HEK293 (cell line): ENCODE measurements at regions not wholly inside any gene's neighbourhood (a gene's known extent, or its start where the extent isn't known, plus 50 kb on each side); places are given as distances from the start of the nearest gene placed in this dataset.

ENCODE experiments used
- CTCF ChIA-PET: fragments of 350-600 bp; formaldehyde crosslinking; extraction: SDS; loops from one replicate; lab custom pipeline; 2021; ENCODE audit warnings: antibody characterized with exemption; lab: Yijun Ruan, JAX
- POLR2A ChIA-PET: fragments of 300-600 bp; formaldehyde crosslinking; extraction: SDS; loops from one replicate; lab custom pipeline; 2020; ENCODE audit warnings: antibody characterized with exemption, inconsistent platforms; lab: Yijun Ruan, JAX
- H3K27ac ChIP-seq: fragments of 200-500 bp; sonication (Bioruptor generic); 2 replicates; pipeline ENCODE4 v1.5.1; 2014; ENCODE audit warnings: low read depth, low read length, control low read depth, inconsistent platforms; ENCODE audit errors: extremely low read depth
- H3K36me3 ChIP-seq, 2 experiments: fragments of 200-500 bp in 1 of 2; sonication (Bioruptor generic) in 1 of 2; 1 replicate in 1 of 2; 2 replicates in 1 of 2; pipeline ENCODE4 v1.5.1; 2014 to 2017; ENCODE audit warnings: inconsistent platforms in 2 of 2, low read length in 2 of 2; ENCODE audit not compliant: control insufficient read depth in 2 of 2, insufficient read depth in 1 of 2
- H3K4me1 ChIP-seq: fragments of 200-500 bp; sonication (Bioruptor generic); 2 replicates; pipeline ENCODE4 v1.5.1; 2014; ENCODE audit warnings: mild to moderate bottlenecking, low read length, inconsistent platforms; ENCODE audit not compliant: control insufficient read depth, insufficient read depth
- H3K4me3 ChIP-seq: 2 replicates; pipeline ENCODE4 v1.5.1; 2011; ENCODE audit warnings: low read depth, mild to moderate bottlenecking, control low read depth, low read length, moderate library complexity
- H3K9me3 ChIP-seq: fragments of 200-500 bp; sonication (Bioruptor generic); 2 replicates; pipeline ENCODE4 v1.5.1; 2014; ENCODE audit warnings: low read depth, low read length, inconsistent platforms; ENCODE audit not compliant: control insufficient read depth, insufficient read depth
- BCL6B ChIP-seq: fragments of 450-650 bp; formaldehyde crosslinking; IDR thresholded peaks from 2 replicates; pipeline ENCODE4 v1.5.1; 2017; ENCODE audit warnings: missing biosample characterization, missing genetic modification characterization
- HOXA7 ChIP-seq: sonication (generic); formaldehyde crosslinking; IDR thresholded peaks from 2 replicates; pipeline ENCODE4 v1.8.1; 2022; ENCODE audit warnings: missing genetic modification reagents, borderline replicate concordance
- KLF10 ChIP-seq: fragments of 450-650 bp; IDR thresholded peaks from 2 replicates; pipeline ENCODE4 v1.5.1; 2018; ENCODE audit warnings: missing biosample characterization, mild to moderate bottlenecking, missing genetic modification characterization
- YY1 ChIP-seq: fragments of 450-650 bp; formaldehyde crosslinking; IDR thresholded peaks from 2 replicates; pipeline ENCODE4 v1.5.1; 2018; ENCODE audit warnings: missing biosample characterization, missing genetic modification characterization
- ZBTB1 ChIP-seq: fragments of 450-650 bp; formaldehyde crosslinking; IDR thresholded peaks from 2 replicates; pipeline ENCODE4 v1.5.1; 2016; ENCODE audit warnings: missing biosample characterization, missing genetic modification characterization
- ZBTB8A ChIP-seq: fragments of 450-650 bp; formaldehyde crosslinking; IDR thresholded peaks from 2 replicates; pipeline ENCODE4 v1.5.1; 2016; ENCODE audit warnings: missing biosample characterization, missing genetic modification characterization
- ZNF132 ChIP-seq: fragments of 450-650 bp; formaldehyde crosslinking; IDR thresholded peaks from 2 replicates; pipeline ENCODE4 v1.5.1; 2017; ENCODE audit warnings: missing biosample characterization, missing genetic modification characterization, borderline replicate concordance
- ZNF26 ChIP-seq: fragments of 450-650 bp; formaldehyde crosslinking; IDR thresholded peaks from 2 replicates; pipeline ENCODE4 v1.5.1; 2016; ENCODE audit warnings: missing biosample characterization, missing genetic modification characterization
- ZNF354C ChIP-seq: fragments of 450-650 bp; formaldehyde crosslinking; IDR thresholded peaks from 2 replicates; pipeline ENCODE4 v1.5.1; 2016; ENCODE audit warnings: missing biosample characterization, missing genetic modification characterization, low read depth, borderline replicate concordance
- ZNF747 ChIP-seq: fragments of 450-650 bp; formaldehyde crosslinking; IDR thresholded peaks from 2 replicates; pipeline ENCODE4 v1.5.1; 2016; ENCODE audit warnings: missing biosample characterization, missing genetic modification characterization
- ZNF776 ChIP-seq: fragments of 450-650 bp; formaldehyde crosslinking; IDR thresholded peaks from 2 replicates; pipeline ENCODE4 v1.5.0; 2017; ENCODE audit warnings: missing biosample characterization, missing genetic modification characterization, borderline replicate concordance
- ZNF791 ChIP-seq: fragments of 450-650 bp; formaldehyde crosslinking; IDR thresholded peaks from 2 replicates; pipeline ENCODE4 v1.5.1; 2016; ENCODE audit warnings: missing biosample characterization, missing genetic modification characterization
- ZSCAN30 ChIP-seq: fragments of 450-650 bp; IDR thresholded peaks from 2 replicates; pipeline ENCODE4 v1.5.1; 2018; ENCODE audit warnings: missing biosample characterization, mild to moderate bottlenecking, missing genetic modification characterization, moderate library complexity
- TF ChIP-seq, protein P1 (sequence below): fragments of 450-650 bp; formaldehyde crosslinking; IDR thresholded peaks from 2 replicates; pipeline ENCODE4 v1.5.1; 2017; ENCODE audit warnings: missing biosample characterization, missing genetic modification characterization
- TF ChIP-seq, protein P2 (sequence below): fragments of 450-650 bp; formaldehyde crosslinking; IDR thresholded peaks from 2 replicates; pipeline ENCODE4 v1.5.1; 2016; ENCODE audit warnings: missing biosample characterization, missing genetic modification characterization
- TF ChIP-seq, protein P3 (sequence below): fragments of 450-650 bp; formaldehyde crosslinking; conservative IDR thresholded peaks from 2 replicates; pipeline ENCODE4 v1.5.1; 2016; ENCODE audit warnings: low read depth, missing biosample characterization, missing genetic modification characterization

DNA sequence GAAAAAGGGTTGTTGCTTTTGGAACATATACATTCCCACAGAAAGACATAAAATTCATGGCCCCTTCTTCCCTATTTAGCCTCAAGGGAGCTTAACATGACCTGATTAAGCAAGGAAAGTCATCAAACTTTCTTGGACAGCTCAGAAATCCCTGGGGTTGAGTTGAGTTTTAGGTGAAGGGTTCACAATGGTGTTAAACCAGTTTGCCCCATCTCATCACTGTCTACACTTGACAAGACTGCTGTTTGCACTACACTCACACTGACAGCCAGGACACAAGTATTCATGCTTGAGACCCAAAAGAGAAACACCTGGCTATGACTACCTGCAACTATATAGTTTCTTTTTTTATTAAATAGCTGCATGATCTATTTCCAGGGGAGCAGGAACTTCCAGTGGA, 209.8 kb upstream of the TMEM45B start (continued):
- TF ChIP-seq ZBTB8A = no peak
- TF ChIP-seq, protein P1, sequence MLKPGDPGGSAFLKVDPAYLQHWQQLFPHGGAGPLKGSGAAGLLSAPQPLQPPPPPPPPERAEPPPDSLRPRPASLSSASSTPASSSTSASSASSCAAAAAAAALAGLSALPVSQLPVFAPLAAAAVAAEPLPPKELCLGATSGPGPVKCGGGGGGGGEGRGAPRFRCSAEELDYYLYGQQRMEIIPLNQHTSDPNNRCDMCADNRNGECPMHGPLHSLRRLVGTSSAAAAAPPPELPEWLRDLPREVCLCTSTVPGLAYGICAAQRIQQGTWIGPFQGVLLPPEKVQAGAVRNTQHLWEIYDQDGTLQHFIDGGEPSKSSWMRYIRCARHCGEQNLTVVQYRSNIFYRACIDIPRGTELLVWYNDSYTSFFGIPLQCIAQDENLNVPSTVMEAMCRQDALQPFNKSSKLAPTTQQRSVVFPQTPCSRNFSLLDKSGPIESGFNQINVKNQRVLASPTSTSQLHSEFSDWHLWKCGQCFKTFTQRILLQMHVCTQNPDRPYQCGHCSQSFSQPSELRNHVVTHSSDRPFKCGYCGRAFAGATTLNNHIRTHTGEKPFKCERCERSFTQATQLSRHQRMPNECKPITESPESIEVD (tag by site-specific recombination) = no peak
- TF ChIP-seq ZNF747 (tag by site-specific recombination) = no peak
- no peak for TF ChIP-seq BCL6B (tag by site-specific recombination)
- no peak for TF ChIP-seq HOXA7 (CRISPR knock-in tag)
- no peak for TF ChIP-seq ZNF791
- no peak for TF ChIP-seq ZSCAN30 (tag by site-specific recombination)
- TF ChIP-seq KLF10 (tag by site-specific recombination) = no peak
- TF ChIP-seq ZNF354C (tag by site-specific recombination) = no peak
- TF ChIP-seq, protein P2, sequence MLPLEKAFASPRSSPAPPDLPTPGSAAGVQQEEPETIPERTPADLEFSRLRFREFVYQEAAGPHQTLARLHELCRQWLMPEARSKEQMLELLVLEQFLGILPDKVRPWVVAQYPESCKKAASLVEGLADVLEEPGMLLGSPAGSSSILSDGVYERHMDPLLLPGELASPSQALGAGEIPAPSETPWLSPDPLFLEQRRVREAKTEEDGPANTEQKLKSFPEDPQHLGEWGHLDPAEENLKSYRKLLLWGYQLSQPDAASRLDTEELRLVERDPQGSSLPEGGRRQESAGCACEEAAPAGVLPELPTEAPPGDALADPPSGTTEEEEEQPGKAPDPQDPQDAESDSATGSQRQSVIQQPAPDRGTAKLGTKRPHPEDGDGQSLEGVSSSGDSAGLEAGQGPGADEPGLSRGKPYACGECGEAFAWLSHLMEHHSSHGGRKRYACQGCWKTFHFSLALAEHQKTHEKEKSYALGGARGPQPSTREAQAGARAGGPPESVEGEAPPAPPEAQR = no peak
- no peak for TF ChIP-seq ZBTB1 (tag by site-specific recombination)

- Histone ChIP-seq H3K4me3 (no peak overlapping the region), H3K27ac (no peak overlapping the region), H3K4me1 (0 out of 2 replicates have a peak, but pooled peaks cover 3% of the 10 kb centered on the region), H3K9me3 (no peaks in the 10 kb centered on the region), H3K36me3 (no peaks in the 10 kb centered on the region)
- CTCF ChIA-PET = no interaction called here
- TF ChIP-seq ZNF26 (no peak), ZNF776 (tag by site-specific recombination) (no peak), YY1 (tag by site-specific recombination) (no peak), ZNF132 (tag by site-specific recombination) (no peak)
- TF ChIP-seq, protein P3, sequence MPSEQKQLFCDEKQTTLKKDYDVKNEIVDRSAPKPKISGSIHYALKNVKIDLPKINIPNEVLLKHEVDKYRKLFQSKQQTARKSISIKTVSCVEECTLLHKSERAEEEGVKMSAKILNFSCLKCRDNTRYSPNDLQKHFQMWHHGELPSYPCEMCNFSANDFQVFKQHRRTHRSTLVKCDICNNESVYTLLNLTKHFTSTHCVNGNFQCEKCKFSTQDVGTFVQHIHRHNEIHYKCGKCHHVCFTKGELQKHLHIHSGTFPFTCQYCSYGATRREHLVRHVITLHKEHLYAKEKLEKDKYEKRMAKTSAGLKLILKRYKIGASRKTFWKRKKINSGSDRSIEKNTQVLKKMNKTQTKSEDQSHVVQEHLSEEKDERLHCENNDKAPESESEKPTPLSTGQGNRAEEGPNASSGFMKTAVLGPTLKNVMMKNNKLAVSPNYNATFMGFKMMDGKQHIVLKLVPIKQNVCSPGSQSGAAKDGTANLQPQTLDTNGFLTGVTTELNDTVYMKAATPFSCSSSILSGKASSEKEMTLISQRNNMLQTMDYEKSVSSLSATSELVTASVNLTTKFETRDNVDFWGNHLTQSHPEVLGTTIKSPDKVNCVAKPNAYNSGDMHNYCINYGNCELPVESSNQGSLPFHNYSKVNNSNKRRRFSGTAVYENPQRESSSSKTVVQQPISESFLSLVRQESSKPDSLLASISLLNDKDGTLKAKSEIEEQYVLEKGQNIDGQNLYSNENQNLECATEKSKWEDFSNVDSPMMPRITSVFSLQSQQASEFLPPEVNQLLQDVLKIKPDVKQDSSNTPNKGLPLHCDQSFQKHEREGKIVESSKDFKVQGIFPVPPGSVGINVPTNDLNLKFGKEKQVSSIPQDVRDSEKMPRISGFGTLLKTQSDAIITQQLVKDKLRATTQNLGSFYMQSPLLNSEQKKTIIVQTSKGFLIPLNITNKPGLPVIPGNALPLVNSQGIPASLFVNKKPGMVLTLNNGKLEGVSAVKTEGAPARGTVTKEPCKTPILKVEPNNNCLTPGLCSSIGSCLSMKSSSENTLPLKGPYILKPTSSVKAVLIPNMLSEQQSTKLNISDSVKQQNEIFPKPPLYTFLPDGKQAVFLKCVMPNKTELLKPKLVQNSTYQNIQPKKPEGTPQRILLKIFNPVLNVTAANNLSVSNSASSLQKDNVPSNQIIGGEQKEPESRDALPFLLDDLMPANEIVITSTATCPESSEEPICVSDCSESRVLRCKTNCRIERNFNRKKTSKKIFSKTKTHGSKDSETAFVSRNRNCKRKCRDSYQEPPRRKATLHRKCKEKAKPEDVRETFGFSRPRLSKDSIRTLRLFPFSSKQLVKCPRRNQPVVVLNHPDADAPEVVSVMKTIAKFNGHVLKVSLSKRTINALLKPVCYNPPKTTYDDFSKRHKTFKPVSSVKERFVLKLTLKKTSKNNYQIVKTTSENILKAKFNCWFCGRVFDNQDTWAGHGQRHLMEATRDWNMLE = no peak
- POLR2A ChIA-PET = no interaction called here
Measured at GRCh38 chr11:129608711-129609110, 206.9 kb upstream of the TMEM45B start.
